ENCODE measurements at regions not wholly inside any gene's neighbourhood (a gene's known extent, or its start where the extent isn't known, plus 50 kb on each side); places are given as distances from the start of the nearest gene placed in this dataset.

DNA sequence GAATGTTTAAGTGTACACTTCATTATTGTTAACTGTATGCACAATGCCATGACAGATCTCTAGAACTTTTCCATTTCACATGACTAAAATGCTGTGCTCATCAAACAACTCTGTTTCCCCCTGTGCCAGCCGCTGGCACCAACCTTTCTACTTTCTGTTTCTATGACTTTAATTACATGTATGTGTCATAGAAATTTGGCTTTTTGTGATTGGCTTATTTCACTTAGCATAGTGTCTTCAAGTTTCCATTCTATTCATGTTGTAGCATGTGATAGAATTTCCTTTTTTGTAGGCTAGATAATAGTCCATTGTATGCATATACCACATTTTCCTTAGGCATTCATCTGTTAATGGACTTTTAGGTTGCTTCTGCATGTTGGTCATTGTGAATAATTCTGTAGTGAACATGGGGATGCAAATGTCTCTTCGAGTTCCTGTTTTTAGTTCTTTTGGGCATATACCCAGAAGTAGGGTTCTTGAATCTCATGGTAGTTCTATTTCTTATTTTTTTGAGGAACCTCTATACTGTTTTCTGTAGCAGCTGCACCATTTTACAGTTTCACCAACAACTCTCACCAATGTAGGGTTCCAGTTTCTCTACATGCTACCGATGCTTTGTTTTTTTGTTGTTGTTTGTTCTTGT is 184.4 kb upstream of the DMRT1 start:
- no peak overlapping the region for H3K27ac ChIP-seq (ENCODE audit: insufficient read depth, low read length)
- H3K4ac ChIP-seq (ENCODE audit: low read depth, low read length) = no peak overlapping the region
- no peaks in the 10 kb centered on the region for H3K9me1 ChIP-seq (ENCODE audit: insufficient read depth, low read length)
- ATAC-seq (ENCODE audit: low read depth) (no peak), DNase-seq (no peak)
- no peak overlapping the region for H3K18ac ChIP-seq (ENCODE audit: low read depth, low read length)
- no peaks in the 10 kb centered on the region for H3K36me3 ChIP-seq (ENCODE audit: control insufficient read depth, insufficient read depth, low read length)
- H3K9me3 ChIP-seq (ENCODE audit: control insufficient read depth, insufficient read depth, low read length) = no peaks in the 10 kb centered on the region
- dilution Hi-C loops (cut with HindIII; ENCODE audit: low sequenced_read_pairs, unreplicated experiment) (no loop called here), in situ Hi-C loops (cut with MboI; ENCODE audit: low sequenced_read_pairs) (no loop called here), intact Hi-C loops (cut with micrococcal nuclease) (no loop called here)
- H2BK20ac ChIP-seq (ENCODE audit: low read depth, low read length) = no peak overlapping the region
- no peak for TF ChIP-seq RCOR1 (IDR thresholded peaks at IDR 0.05; ENCODE audit: insufficient replicate concordance, low read length)
- no peak for TF ChIP-seq CEBPB (IDR thresholded peaks at IDR 0.05; ENCODE audit: low read depth, low read length)
- no peak overlapping the region for H3K4me3 ChIP-seq (ENCODE audit: insufficient read depth, low read depth, low read length)
- no peak overlapping the region for H4K8ac ChIP-seq (ENCODE audit: low read depth in 2 of 2, low read length in 2 of 2)
- ChIA-PET POLR2A (ENCODE audit: unreplicated experiment) (no interaction called here), CTCF (interaction anchor here (1.6 kb wide), 1 partner anchor 18 kb away, joined by 4 read pairs; no protein-coding TSS in a partner anchor)
- no peak overlapping the region for H2AK9ac ChIP-seq (replicated peaks; ENCODE audit: low read depth, low read length, poor library complexity)
- no peak overlapping the region for H3K9ac ChIP-seq (ENCODE audit: low read depth, low read length)
- WGBS, 2 experiments (ENCODE audit: extremely low coverage in 2 of 2, insufficient read length in 1 of 2) = no CpG with 5 or more reads among the region's 3 CpGs
- H4K20me1 ChIP-seq (ENCODE audit: insufficient read depth, low read length) = no peaks in the 10 kb centered on the region
- H4K91ac ChIP-seq (ENCODE audit: insufficient read depth, low read depth, low read length) = no peak overlapping the region
- H3K56ac ChIP-seq (ENCODE audit: extremely low read depth, insufficient read depth, low read length) = no peak overlapping the region
- no peaks in the 10 kb centered on the region for H3K79me1 ChIP-seq (ENCODE audit: low read depth in 1 of 2, low read length in 2 of 2)
- no peak overlapping the region for H2AFZ ChIP-seq (replicated peaks; ENCODE audit: low read length, poor library complexity)
- no peak overlapping the region for H3K14ac ChIP-seq (replicated peaks; ENCODE audit: low read depth, low read length)
- H2BK15ac ChIP-seq (ENCODE audit: low read depth, low read length) = 0 out of 3 replicates have a peak overlapping the region, but pooled peaks have one; percentile 43
- peaks cover 2% of the 10 kb centered on the region; the same call in 1 of the 2 replicates for H3K4me1 ChIP-seq (ENCODE audit: control insufficient read depth, insufficient read depth, low read length)
- H3K4me2 ChIP-seq (ENCODE audit: low read depth, low read length) = no peak overlapping the region
- H3K23ac ChIP-seq (ENCODE audit: low read depth, low read length) = no peak overlapping the region
- H4K5ac ChIP-seq (ENCODE audit: low read depth, low read length) = no peak overlapping the region
- H2AK5ac ChIP-seq (ENCODE audit: low read depth, low read length) = no peak overlapping the region
- H2BK5ac ChIP-seq (ENCODE audit: low read depth, low read length, poor library complexity, severe bottlenecking) = no peak overlapping the region
- no peak overlapping the region for H2BK120ac ChIP-seq (ENCODE audit: low read depth, low read length)
- no TSS peak for BruUV-seq (replicated peaks)
- no peaks in the 10 kb centered on the region for H3K27me3 ChIP-seq (ENCODE audit: control insufficient read depth, insufficient read depth, low read length)

Measured in IMR-90 (cell line).